ENCODE measurements at regions not wholly inside any gene's neighbourhood (a gene's known extent, or its start where the extent isn't known, plus 50 kb on each side); places are given as distances from the start of the nearest gene placed in this dataset.

DNA sequence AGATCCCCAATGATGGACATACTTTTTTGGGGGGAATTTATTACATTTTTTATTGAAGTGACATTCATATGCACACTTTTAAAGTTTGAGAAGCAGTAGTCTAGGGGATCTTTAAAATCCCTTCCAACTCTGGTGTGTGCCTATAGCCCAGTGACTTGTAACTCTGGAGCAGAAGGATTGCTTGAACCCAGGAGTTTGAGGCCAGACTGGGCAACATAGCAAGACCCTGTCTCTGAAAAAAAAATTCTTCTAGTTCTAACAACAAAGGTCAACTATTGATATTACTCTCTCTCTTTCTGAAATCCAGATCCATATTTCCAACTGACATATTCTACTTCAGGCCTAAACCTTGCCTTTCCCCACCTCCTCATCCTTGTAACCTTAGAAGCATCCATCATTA lies 148.2 kb upstream of the SPRY4 start:
- TF ChIP-seq RARB (CRISPR knock-in tag; IDR thresholded peaks at IDR 0.05) (no peak), OSR1 (CRISPR knock-in tag; IDR thresholded peaks at IDR 0.05) (no peak), ISL1 (CRISPR knock-in tag; IDR thresholded peaks at IDR 0.05) (no peak), BACH2 (CRISPR knock-in tag; IDR thresholded peaks at IDR 0.05; ENCODE audit: borderline replicate concordance) (no peak)
- TF ChIP-seq, protein P1, sequence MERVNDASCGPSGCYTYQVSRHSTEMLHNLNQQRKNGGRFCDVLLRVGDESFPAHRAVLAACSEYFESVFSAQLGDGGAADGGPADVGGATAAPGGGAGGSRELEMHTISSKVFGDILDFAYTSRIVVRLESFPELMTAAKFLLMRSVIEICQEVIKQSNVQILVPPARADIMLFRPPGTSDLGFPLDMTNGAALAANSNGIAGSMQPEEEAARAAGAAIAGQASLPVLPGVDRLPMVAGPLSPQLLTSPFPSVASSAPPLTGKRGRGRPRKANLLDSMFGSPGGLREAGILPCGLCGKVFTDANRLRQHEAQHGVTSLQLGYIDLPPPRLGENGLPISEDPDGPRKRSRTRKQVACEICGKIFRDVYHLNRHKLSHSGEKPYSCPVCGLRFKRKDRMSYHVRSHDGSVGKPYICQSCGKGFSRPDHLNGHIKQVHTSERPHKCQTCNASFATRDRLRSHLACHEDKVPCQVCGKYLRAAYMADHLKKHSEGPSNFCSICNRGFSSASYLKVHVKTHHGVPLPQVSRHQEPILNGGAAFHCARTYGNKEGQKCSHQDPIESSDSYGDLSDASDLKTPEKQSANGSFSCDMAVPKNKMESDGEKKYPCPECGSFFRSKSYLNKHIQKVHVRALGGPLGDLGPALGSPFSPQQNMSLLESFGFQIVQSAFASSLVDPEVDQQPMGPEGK (CRISPR knock-in tag; IDR thresholded peaks at IDR 0.05; ENCODE audit: borderline replicate concordance): no peak

Data from SK-N-SH treated with all-trans-retinoic acid at 6 μM for 48 hours (cell line).